ENCODE measurements at regions not wholly inside any gene's neighbourhood (a gene's known extent, or its start where the extent isn't known, plus 50 kb on each side); places are given as distances from the start of the nearest gene placed in this dataset.

DNA sequence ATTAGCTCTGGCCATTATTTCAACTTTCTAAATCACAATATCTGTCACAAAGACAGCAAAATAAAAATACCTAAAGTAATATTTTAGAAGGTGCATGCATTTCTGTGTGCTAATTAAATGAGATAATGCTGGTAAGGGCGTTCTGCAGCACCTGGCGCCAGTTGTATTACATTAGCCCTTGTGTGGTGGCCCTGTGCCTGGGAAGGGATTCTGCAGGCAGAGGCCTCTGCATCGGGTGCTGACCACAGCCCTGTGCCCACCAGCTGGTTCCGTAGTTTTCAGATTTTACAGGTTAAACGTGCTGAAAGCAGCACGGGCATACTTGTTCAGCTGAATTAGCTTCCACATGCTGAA lies 157.7 kb upstream of the PRKCQ start:
- no peak for DNase-seq
- TF ChIP-seq GATA1 (IDR thresholded peaks at IDR 0.05; ENCODE audit: low read depth, low read length) (no peak), POLR2A (IDR thresholded peaks at IDR 0.05; ENCODE audit: low read length) (no peak)

DNA sequence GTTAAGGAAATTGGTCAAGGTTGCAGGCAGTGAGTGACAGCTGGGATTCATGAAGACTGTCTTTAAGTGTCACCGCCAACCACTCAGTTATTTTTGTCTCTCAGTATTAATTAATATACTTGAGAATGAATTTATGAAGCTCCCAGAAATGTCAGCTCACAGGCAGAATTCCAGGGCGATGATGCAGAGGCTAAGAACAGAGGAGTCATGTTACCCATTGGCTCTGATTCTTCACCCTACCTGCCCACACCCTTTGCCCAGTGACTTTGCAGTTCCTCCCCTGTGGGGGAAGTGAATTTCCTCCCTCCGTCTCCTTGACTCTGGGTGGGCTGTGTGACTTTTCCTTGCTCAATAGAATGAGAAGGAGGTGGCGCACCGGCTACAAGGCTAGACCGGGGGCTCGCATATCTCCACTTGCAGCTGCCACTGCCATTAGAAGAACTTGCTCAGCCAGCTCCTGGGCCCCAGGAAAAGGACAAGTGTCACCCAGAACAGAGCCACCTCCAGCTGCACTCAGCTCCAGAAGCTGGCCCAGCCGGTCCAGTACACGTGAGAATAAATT lies 157.1 kb upstream of the PRKCQ start:
- TF ChIP-seq POLR2A (IDR thresholded peaks at IDR 0.05; ENCODE audit: low read length) (no peak), GATA1 (IDR thresholded peaks at IDR 0.05; ENCODE audit: low read depth, low read length) (no peak)
- no peak for DNase-seq

DNA sequence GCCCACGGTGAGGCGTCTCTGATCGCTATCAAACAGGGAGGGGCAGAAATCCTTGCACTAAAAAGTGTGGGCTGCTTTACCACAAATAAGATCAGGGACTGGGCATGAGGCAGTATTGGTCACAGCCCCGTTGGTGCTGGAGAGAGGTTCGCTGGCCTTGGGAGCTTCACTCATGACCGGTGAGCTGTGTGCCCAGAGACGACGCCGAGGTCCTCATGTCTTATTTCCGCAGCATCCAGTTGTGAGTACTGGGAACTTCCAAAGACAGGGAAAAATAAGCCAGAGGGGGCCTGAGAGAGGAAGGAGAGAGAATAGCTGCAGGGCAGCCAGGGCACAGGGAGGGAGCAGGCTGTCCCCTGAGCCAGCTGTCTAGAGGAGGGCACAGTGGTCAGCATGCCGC lies 154.2 kb upstream of the PRKCQ start:
- no peak for DNase-seq
- TF ChIP-seq GATA1 (IDR thresholded peaks at IDR 0.05; ENCODE audit: low read depth, low read length) (no peak), POLR2A (IDR thresholded peaks at IDR 0.05; ENCODE audit: low read length) (no peak)

DNA sequence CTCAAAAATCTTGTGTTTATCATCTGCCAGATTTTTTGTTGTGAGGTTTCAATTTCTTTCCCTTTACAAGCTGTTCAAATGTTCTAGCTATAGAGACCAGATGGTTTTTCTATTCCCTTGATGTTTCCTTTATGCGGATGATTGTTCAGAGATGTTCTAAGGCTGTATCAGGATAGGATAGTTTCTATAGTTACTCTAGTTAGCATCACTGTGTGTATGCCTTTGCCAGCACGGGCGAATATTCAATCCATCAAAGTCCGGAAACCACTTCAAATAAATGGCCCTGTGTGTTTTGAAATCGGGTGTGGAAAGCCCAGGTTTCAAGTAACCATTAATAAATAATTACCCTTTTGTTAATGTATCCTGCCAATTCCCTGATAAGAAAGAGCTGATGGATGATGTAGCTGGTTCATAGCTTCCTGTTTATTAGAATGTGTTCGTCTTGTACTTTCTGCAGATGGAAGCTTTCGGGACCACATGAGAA lies 149.8 kb upstream of the PRKCQ start:
- no peak for DNase-seq
- TF ChIP-seq GATA1 (IDR thresholded peaks at IDR 0.05; ENCODE audit: low read depth, low read length) (no peak), POLR2A (IDR thresholded peaks at IDR 0.05; ENCODE audit: low read length) (no peak)

DNA sequence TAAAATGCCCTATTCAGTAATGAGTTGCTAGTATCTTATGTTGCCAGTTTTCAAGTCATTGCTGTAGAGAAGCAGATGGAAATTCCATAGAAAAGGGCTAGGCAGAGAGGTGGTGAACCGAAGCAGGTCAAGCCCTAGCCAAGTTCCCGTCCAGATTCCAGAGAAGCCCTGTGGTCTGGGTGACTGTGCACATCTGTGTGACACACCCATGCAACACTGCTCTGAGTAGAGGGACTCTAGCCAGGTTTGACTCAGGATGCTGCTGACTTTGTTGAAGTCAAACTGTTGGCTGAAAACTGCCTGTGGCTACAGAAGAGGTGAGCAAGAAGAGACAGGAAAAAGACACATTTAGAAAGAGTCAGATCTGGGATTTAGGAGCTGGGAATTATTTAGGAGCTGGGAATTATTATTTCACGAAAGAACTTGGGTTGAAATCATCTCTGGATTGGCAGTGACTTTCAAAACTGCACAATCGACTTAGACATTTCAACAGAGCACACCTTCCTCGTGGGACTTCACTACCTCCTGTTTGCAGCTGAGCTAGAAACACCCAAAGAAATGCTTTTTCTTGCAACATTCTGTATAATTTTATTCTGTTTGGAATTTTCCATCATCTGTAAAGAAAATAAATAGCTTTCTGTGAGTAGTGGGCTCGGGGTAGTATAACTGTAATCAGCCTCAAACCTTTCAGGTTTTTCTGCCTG lies 149.1 kb upstream of the PRKCQ start:
- DNase-seq, result no peak

DNA sequence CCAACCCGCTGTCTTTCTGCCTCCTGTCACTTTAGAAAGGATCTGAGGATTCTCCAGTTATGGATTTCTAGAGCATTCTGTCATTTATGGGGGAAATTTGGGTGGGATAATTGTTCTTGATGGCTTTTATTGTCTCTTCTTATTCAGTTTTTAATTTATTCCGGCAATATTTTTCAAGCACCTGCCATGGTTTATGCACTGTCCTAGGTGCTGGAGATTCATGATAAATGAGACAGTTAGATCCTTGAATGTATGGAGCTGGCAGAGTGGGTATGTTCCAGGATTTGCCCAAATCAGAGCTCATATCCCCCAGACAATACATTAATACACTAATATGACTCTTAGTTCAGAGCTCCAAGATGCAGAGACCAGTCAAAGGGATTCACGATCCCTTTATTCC lies 146.8 kb upstream of the PRKCQ start:
- no peak for DNase-seq
- no peak for TF ChIP-seq GATA1 (IDR thresholded peaks at IDR 0.05; ENCODE audit: low read depth, low read length)
- TF ChIP-seq POLR2A (IDR thresholded peaks at IDR 0.05; ENCODE audit: low read length), result no peak

More for the DNA sequence above, 149.1 kb upstream of the PRKCQ start:
- TF ChIP-seq POLR2A (IDR thresholded peaks at IDR 0.05; ENCODE audit: low read length) (no peak), GATA1 (IDR thresholded peaks at IDR 0.05; ENCODE audit: low read depth, low read length) (no peak)

DNA sequence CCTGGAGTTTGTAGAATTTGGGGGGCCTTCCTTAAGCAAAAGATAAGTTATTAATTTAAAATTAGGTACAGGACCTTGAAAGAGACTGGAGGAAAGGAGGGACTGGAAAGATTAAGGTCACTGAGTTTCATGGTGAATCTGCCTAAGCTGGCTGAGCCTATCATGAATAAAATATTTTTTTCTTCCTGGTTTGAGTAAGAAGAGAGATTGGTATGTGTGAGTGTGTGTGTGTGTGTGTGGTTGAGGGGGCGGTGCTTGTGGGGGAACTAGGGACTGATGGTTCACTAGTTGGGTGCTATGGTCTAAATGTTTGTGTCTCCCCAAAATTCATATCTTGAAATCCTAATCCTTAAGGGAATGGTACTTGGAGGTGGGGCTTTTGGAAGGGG lies 142.5 kb upstream of the PRKCQ start:
- DNase-seq, result no peak
- TF ChIP-seq GATA1 (IDR thresholded peaks at IDR 0.05; ENCODE audit: low read depth, low read length) (no peak), POLR2A (IDR thresholded peaks at IDR 0.05; ENCODE audit: low read length) (no peak)

DNA sequence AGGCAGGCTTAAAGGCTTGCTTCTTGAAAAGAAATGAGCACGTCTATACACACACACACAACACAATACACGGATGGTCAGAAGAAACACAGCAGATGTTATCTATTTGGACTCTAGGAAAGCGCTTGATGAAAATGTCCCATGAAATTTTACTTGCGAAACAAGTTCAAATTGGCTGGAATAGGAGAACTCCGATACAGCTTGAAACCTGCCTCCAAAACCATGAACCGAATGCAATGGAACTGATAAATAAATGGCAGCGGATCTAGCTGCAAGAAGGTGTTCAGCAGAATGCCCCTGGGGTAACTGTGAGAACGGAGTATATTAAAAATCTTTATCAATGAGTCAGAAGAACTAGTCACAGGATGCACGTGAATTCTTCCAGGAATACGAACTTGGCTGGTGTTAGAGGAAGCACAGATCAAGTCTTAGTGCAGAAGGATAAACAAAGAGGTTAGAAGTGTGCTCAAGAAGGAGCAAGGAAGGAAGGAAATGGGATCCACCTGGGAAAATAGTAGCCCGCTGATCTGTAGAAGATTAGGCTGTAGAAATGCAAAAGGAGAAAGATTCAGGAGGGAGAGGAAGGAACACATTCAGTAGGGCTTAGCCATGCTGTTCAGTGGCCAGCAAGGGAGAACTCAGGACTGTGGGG lies 142.0 kb upstream of the PRKCQ start:
- no peak for DNase-seq
- no peak for TF ChIP-seq POLR2A (IDR thresholded peaks at IDR 0.05; ENCODE audit: low read length)
- no peak for TF ChIP-seq GATA1 (IDR thresholded peaks at IDR 0.05; ENCODE audit: low read depth, low read length)

DNA sequence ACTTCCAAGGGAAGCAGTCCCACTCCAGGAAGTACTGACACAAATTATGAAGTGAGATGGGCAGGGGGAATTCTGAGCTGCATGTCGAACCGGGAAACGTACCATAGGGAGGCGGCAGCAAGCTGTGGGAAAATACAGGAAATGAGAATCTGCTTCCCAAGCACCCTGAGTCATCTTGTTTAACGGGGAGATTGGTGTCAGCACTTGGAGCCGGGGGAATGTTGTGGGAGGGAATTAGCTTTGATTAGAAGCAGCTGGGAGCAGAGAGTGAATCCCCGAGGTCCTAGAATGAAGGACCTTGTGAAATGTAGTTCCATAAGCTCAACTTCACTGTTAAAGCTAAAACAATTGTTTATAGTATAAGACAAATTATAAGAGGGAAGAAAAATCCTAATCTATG lies 141.4 kb upstream of the PRKCQ start:
- DNase-seq, result no peak
- TF ChIP-seq GATA1 (IDR thresholded peaks at IDR 0.05; ENCODE audit: low read depth, low read length) (no peak), POLR2A (IDR thresholded peaks at IDR 0.05; ENCODE audit: low read length) (no peak)

DNA sequence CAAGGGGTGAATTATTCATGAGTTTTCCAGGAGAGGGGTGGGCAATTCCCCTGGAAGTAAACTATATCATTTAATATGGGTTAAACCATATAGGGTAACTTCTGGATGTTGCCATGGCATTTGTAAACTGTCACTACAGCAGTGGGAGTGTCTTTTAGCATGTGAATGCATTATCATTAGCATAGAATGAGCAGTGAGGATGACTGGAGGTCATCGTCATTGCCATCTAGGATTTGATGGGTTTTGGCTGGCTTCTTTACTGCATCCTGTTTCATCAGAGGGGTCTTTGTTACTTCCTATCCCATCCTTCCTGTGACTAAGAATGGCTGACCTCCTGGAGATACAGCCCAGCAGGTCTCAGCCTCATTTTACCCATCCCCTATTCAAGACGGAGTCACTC lies 139.5 kb upstream of the PRKCQ start:
- TF ChIP-seq POLR2A (IDR thresholded peaks at IDR 0.05; ENCODE audit: low read length) (no peak), GATA1 (IDR thresholded peaks at IDR 0.05; ENCODE audit: low read depth, low read length) (no peak)
- DNase-seq, result no peak

DNA sequence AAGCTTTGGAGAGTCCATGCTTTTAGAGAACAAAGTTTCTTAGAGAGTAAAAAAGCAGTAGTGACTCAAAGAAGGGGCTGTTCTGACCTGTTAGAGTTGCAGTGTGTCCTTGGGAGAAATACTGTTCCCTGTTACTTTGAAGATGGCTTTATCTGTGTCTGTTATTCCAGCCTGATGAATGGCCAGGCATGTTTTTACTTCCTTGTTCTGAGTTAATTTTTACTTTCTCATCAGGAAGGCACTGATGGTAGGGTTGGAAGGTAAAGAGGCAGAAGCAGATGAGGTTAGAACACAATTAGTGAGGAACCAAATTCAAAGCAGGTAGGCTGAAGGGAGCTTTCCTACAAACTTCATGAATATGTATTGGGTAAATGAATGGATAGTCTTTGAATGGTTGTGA lies 138.5 kb upstream of the PRKCQ start:
- DNase-seq, result no peak
- TF ChIP-seq POLR2A (IDR thresholded peaks at IDR 0.05; ENCODE audit: low read length) (no peak), GATA1 (IDR thresholded peaks at IDR 0.05; ENCODE audit: low read depth, low read length) (no peak)

DNA sequence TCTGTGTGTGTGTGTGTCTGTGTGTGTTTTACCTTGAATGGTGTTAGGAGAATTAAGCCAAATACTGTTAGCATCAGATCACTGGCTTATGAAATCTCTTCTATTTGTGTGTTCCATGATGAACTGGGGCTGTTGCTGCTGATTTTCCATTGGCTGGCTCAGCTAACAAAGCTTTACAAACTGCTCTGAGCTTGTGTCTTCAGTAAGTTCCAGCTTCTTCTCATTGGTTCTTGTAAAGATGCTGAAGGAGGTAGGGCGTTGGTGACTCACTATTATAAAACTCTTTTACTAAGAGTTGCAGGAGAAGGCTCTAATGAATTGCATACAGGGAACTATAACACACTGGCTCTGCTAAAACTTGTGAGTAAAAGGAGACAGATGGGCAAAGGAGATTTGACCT lies 136.4 kb upstream of the PRKCQ start:
- TF ChIP-seq GATA1 (IDR thresholded peaks at IDR 0.05; ENCODE audit: low read depth, low read length), result no peak
- no peak for TF ChIP-seq POLR2A (IDR thresholded peaks at IDR 0.05; ENCODE audit: low read length)
- DNase-seq, result no peak

DNA sequence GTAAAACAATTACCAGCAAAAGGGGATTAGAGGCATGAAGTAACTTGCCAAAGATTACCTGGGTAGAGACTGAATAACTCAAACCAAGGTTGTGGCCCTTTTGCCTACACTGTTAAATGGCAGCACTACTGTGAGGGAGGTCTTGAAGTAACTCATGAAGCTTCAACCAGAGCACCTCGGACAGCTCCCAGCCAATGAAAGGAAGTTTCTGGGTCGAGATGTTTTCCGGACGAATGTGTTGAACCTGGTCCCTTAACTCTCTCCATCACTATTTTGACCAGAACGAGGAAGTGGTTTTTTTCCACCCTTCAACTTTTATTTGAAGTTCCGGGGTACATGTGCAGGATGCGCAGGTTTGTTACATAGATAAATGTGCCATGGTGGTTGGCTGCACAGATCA lies 133.6 kb upstream of the PRKCQ start:
- DNase-seq, result no peak
- TF ChIP-seq POLR2A (IDR thresholded peaks at IDR 0.05; ENCODE audit: low read length), result no peak
- no peak for TF ChIP-seq GATA1 (IDR thresholded peaks at IDR 0.05; ENCODE audit: low read depth, low read length)

DNA sequence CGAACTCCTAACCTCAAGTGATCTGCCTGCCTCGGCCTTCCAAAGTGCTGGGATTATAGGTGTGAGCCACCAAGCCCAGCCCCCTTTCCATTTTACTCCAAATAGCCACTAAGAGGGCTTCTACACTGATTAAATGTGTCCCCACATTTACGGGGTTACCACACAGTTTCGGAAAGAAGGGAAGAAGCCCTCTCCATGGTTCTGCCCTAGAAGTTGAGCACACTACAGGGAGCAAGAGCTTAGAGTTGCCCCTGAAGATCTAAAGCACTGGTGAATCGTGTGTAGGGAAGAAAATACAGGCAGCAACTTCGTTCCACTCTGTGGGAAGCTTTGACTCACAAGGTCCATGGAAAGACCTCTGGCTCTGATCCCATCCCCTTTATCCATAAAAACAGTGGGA lies 133.0 kb upstream of the PRKCQ start:
- no peak for DNase-seq
- no peak for TF ChIP-seq GATA1 (IDR thresholded peaks at IDR 0.05; ENCODE audit: low read depth, low read length)
- TF ChIP-seq POLR2A (IDR thresholded peaks at IDR 0.05; ENCODE audit: low read length), result no peak

DNA sequence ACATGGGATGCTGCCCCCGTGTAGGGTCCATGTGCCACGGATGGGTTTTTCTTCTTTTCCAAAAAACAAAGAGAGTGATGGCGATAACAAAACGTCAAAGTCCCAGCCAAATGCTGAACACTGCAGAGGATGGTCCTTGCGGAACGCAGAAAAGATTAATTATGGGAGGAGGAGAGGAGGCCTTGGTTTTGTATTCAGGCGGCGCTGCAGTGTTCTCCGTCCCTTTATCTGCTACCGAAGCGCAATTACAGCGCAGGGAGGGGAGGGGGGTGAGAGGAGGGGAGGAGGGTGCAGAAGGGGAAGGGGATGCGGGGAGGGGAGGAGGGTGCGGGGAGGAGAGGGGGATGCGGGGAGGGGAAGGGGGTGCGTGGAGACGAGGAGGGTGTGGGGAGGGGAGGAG lies 131.8 kb upstream of the PRKCQ start:
- no peak for TF ChIP-seq POLR2A (IDR thresholded peaks at IDR 0.05; ENCODE audit: low read length)
- TF ChIP-seq GATA1 (IDR thresholded peaks at IDR 0.05; ENCODE audit: low read depth, low read length), result no peak

More for the DNA sequence above, 131.8 kb upstream of the PRKCQ start:
- DNase-seq, result no peak

All from erythroblast (primary cell).